AG09319 (cell line): ENCODE measurements at regions not wholly inside any gene's neighbourhood (a gene's known extent, or its start where the extent isn't known, plus 50 kb on each side); places are given as distances from the start of the nearest gene placed in this dataset.

ENCODE experiments used
- DNase-seq: peaks from one replicate; pipeline ENCODE4 v3.0.0-alpha.2; 2010; ENCODE audit warnings: low read depth; ENCODE audit errors: extremely low read depth
- CTCF ChIP-seq: IDR thresholded peaks from 2 replicates; pipeline ENCODE4 v1.5.1; 2011; ENCODE audit warnings: low read depth, mild to moderate bottlenecking, inconsistent platforms, low read length, moderate library complexity

- DNase-seq, result no peak
- no peak for TF ChIP-seq CTCF
Observed at GRCh38 chr5:133890314-133890713, 78.1 kb downstream of the C5orf15 start.

- DNase-seq, result no peak
- no peak for TF ChIP-seq CTCF
Observed at GRCh38 chr5:133889271-133889905, 79.0 kb downstream of the C5orf15 start.

GRCh38 chr5:133888625-133888991, 79.8 kb downstream of the C5orf15 start:
- DNase-seq, result no peak
- no peak for TF ChIP-seq CTCF

- no peak for TF ChIP-seq CTCF
- DNase-seq, result no peak
Observed at GRCh38 chr5:133885566-133885965, 82.9 kb downstream of the C5orf15 start.

DNA sequence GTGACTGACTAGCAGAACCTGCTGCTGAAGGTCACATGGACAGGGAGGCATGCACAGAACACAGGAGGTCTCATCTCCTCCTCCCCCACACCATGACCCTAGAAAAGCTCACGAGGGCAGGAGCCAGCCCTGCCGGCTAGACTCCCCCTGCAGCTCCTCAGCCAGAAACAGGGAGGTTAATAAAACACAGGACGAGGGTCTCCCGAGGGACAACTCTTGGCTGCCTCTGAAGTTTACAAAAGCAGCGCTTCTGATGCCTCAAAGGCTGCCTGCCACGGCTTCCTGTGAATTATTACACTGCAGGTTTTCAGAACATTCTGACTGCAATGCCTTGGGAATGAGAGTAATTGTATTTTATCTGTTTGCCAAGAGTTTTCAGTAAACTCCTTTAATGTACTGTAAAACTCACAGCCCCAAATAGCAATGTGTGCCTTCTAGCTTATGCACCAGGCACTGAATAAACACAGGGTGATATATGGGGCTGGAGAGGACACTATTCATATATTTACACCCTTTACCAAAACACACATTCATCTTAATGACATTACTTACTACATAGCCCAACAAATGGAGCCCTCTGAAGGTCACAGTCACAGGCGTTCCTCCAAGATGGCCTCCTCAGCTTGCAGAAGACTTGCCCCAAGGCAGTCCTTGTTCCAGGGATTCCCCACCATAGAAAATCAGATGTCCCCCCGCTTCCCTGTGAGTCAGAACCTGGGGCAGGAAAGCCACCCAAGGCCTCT, 83.7 kb downstream of the C5orf15 start:
- no peak for DNase-seq
- no peak for TF ChIP-seq CTCF

DNA sequence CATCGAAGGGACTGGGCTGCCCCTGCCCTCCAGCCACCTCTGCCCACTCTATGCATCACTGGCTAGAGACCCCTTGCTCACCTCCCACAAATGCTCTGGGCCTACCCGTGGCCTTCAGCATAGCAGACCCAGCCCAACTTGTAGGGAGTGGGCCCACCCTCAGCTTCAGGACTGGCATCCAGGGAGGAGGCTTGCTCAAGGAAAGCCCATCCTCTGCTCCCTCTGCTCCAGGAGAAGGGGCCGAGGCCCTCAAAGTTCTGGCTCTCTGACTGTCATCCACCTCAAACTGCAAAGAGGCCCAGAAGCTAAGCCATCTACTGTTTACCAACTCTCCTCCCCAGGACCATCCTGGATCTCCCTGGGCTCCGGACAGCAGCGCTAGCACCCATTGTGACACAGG, 84.5 kb downstream of the C5orf15 start:
- TF ChIP-seq CTCF, result no peak
- DNase-seq, result no peak

DNA sequence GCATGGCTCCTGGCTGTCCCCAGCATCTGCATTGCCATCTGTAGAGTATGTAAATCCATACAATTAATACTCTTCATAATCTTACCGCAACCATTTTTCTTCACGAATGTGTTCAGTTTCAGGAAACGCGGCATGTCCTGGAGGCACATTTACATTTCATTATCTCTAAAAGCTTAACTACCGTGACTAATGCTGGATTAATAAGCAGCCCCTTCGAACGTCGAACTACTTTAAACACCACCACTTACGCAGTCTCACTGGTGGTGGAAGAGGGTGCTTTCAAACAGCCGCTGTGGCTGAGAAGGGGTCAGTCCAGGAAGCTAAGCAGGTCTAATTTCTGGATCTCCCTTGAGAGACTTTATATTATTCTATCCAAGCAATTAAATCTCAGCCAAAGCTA, 85.6 kb downstream of the C5orf15 start:
- TF ChIP-seq CTCF, result no peak
- DNase-seq, result no peak
